Adipose tissue (tissue), 3 donors: ENCODE measurements at regions not wholly inside any gene's neighbourhood (a gene's known extent, or its start where the extent isn't known, plus 50 kb on each side); places are given as distances from the start of the nearest gene placed in this dataset.

ENCODE experiments used
- H3K27ac ChIP-seq: one replicate; pipeline ENCODE4 v1.5.1; 2013; ENCODE audit warnings: low read depth, low read length
- WGBS, 3 donors: extraction: QIAGEN DNeasy Blood & Tissue Kit; methylation state at CpG; one replicate each; pipeline ENCODE4 v1.1.7; 2013; 5-methylcytosine and 5-hydroxymethylcytosine counted together
- donor health status: healthy with polysubstance abuse.
- donor health status: Bipolar disorder and iron deficiency.
- donor health status: healthy.

DNA sequence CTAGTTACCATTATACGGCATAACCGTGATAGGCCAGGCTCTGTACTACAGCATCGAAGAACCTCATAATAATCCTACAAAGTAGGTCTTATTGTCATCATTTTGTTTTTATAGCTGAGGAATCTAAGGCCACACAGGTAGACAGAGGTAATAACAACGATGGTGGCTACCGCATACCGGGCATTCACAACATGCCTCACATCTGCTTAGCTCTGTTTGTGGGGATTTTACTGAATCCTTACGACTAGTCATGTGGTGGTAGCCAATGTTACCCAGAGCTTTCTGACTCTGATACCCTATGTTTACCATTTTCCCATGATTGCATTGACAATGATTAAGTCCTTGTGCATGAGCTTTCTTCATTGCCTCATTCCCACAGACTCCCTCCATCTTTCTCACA is 269.4 kb downstream of the TCF7L2 start:
- H3K27ac ChIP-seq: no peak overlapping the region
- 91 to 95% (median 93%) methylated on average over 7 of the region's 7 CpGs for WGBS, 3 donors

DNA sequence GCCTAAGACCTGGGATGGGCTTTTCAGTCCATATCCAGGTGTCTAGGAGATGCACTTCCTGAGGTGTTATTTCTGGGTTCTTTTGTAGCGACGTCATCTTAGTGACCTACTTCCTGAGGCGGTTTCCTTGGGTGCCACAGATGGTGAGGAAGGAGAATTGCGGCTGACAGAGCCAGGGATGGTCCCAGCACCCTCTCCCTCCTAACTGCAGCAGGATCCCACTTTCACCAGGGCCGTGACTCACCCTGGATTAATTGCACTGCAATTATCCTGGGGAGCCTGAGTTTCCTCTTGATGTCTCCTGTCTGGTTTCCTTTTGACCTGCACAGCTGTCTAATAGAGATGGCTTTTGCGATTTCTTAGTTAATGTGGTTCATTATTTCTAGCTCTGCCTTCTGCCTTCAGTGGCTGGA is 271.7 kb downstream of the TCF7L2 start:
- 30 to 68% (median 42%) methylated on average over 6 of the region's 6 CpGs for WGBS, 3 donors

DNA sequence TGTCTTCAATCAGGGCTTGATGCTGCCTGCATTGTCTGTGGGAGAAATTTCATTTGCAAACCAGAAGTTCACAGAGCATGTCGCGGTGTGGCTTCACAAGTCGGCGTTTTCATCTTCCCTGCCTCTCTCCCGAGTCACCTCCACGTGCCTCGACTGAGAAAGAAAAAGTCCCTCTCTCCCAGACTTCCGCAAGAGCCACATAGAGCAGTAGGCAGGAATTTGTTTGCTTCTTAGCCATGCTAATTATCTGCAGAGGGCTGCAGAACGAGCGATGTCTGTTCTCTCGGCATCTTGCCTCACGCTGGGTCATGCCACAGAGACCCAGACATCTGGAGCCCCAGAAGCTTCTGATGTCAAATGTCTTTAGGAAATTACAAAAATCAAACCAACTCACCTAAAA is 272.2 kb downstream of the TCF7L2 start:
- WGBS, 3 donors: 59 to 76% (median 75%) methylated on average over 12 of the region's 12 CpGs
- no peak overlapping the region for H3K27ac ChIP-seq

More for the DNA sequence above, 271.7 kb downstream of the TCF7L2 start:
- H3K27ac ChIP-seq: no peak overlapping the region

DNA sequence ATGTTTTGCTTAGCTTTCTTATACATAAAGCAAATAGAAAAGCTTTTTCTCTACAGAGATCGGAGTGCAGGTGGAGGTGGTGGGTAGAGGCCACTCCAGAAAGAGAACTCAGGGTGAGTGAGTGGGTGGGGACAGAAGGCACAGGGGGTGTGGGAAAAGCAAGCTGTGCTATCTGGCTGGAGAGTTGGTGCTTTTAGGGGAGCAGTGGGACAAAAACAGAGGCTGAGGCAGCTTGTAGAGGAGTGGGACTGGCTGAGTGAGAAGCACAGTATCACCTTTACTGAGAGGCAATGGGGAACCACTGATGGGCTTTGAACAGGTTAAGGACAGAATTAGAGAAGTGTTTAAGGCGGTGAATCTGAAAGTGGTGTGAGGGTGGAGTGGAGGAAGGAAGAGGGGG is 275.3 kb downstream of the TCF7L2 start:
- 74 to 90% (median 90%) methylated on average over 2 of the region's 2 CpGs for WGBS, 3 donors
- H3K27ac ChIP-seq: no peak overlapping the region

DNA sequence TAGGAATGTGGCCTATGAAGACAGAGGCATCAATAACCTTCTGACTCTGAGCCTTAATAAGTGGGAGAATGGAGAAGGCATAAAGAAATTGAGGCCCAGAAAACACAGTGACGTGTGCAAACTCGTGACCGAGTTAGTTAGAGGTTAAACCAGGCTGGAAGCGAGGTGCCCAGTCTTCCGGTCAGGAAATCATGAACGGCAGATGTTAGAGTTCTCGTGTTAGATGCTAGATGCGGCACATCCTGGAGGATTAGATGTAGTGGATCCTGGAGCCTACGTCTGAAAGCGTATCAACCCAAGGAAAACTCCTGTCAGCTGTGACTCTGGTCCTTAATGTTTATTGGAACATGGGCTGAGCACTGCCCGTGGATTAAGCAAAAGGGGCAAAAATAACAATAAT is 275.9 kb downstream of the TCF7L2 start:
- WGBS, 3 donors: 73 to 90% (median 85%) methylated on average over 11 of the region's 11 CpGs
- no peak overlapping the region for H3K27ac ChIP-seq

DNA sequence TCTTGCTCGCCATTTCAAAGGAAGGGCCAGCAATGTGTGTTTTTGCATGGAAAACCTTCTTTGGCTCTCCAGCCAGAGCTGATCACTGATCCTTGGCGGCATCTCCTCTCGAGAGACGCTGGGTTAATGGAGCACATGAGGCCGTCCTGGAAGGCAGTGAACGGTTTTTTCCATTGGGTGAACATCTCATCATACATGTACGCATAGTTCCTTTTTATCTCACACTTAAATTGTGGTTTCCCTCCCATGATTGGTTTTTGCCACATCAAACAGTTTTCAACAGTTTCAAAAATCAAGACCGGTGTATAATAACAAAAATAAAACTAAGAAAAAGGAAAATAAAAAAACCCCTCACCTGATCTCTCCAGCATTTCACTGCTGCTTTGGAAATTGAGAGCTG is 276.4 kb downstream of the TCF7L2 start:
- WGBS, 3 donors: 56 to 84% (median 60%) methylated on average over 8 of the region's 8 CpGs
- H3K27ac ChIP-seq: no peak overlapping the region

DNA sequence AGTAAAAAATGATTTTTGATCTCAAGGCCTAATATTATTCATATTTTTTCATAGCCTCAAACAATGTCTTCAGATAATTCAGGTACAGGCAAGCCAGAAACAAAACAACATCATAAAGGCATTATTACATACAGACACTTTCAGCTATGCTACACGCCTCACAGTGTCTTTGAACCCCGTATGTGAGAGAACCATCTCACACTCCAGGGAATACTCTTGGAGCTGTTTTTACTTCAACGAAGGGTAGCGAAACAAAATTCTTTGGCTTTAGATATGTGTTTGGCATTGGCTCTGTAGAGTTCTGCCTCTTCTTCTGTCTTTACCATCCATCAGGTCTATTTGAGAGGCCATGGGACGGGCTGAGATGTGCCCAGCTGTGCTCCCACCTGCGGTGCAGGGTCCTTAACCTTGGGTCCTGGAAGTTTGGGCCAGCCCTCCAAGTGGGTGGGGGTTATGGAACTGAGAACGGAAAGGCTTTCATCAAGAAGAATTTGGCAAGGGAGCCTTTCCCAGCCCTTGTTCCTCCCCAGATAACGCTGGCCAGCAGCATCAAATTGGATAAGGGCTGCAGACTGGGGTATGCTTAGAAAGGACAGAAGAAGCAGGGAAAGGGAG is 276.9 kb downstream of the TCF7L2 start:
- 66 to 74% (median 72%) methylated on average over 8 of the region's 8 CpGs for WGBS, 3 donors
- H3K27ac ChIP-seq: no peak overlapping the region

DNA sequence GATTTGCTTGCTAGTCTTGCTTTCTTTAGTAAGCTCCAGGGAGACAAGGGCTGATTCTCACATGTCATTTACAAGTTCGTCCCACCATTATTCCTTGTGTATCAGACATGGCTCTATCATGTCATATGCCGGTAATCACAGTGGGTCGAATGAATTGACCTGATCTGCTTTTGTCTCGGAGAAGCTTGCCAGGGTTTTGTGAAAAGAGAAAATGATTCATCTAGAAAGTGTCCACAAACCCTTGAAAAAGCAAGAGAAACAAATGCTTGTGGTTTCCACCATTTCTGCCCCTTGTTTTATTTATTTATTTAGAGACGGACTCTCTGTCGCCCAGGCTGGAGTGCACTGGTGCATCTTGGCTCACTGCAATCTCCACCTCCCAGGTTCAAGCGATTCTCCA is 278.5 kb downstream of the TCF7L2 start:
- 81 to 92% (median 81%) methylated on average over 7 of the region's 7 CpGs for WGBS, 3 donors
- H3K27ac ChIP-seq: no peak overlapping the region

DNA sequence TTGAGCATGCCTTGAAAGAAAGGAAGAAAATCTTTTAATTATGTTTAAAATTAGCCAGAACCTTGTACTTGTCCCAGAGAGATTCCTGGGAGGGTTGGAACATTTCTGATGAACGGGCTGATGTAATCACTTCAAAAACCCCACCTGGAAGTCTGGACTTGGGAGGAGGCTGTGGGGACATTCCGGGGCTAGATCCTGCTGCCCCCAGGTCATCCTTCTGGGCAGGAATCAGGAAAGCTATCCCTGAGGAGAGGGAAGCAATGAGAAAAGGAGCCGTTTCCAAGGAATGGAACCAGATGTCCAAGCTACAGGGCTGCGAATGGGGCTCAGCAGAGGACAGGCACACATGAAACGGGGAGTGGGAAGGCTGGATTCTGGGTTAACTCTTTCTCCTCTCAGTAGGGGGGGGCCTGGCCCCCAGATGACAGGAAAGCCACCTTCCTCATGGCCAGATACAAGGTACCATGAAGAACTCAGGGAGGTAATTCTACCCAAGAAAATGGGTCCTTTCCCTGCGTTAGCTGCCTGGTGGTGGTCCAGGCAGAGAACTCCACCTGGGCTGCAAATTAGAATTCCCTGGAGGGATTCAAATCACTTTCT is 280.1 kb downstream of the TCF7L2 start:
- no peak overlapping the region for H3K27ac ChIP-seq
- WGBS, 3 donors: 48 to 53% (median 52%) methylated on average over 6 of the region's 6 CpGs

DNA sequence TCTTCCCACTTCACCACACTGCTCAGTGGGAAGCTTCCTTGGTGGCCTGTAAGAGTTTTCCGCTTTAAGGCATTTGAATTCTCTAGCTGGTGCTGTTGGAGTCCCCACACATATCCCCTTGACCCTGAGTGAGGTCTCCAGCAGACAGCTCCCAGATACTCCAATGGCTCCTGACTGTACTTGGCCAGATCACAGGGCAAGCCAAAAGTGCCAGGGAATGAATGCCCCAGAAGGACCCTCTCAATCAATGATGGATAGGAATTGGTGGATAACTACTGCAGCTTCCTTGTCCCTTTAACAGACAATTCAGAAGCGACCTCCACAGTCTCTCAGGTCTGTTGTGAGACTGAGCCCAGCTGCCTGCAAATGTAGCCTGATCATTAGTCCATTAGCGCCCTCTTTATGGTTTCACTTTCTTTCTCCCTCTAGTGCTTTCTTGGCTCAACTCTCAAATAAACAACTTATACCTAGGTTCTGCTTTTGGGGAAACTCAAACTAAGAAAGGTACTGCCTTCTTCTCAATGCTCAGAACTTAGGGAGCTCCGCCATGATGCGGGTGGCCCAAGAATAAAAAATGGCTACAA is 283.0 kb downstream of the TCF7L2 start:
- WGBS, 3 donors: 83% methylated on average over 5 of the region's 5 CpGs
- no peak overlapping the region for H3K27ac ChIP-seq

DNA sequence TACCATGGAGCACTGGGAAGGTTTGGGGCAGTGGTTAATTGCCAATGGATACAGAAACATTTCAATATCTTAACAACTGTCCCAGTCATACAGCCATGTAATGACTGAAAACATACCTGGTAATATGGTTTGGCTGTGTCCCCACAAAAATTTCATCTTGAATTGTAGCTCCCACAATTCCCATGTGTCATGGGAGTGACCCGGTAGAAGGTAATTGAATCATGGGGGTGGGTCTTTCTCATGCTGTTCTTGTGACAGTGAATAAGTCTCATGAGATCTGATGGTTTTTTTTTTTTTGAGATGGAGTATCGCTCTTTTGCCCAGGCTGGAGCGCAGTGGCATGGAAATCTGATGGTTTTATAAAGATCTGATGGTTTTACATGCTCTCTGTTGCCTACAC is 284.4 kb downstream of the TCF7L2 start:
- WGBS, 3 donors: 92 to 96% (median 95%) methylated on average over 3 of the region's 3 CpGs

DNA sequence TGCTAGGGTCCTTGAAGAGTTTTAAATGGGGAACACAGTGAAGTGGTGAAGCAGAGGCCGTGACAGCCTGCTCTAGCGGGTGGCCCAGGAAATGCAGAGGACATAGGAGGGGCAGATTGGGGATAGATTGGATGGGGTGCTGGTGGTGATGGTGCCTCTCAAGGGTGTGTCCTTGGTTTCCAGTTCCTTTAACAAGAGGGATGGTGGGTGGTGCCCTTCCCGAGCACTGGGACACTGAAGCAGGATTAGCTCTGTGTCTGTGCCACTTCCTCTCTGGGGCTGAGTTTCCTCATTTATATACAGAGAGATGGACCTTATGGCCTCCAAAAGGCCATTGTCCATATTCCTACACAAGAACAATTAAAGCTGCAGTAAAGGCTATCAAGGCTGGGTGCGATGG is 285.5 kb downstream of the TCF7L2 start:
- H3K27ac ChIP-seq: no peak overlapping the region
- 84 to 97% (median 84%) methylated on average over 4 of the region's 4 CpGs for WGBS, 3 donors

More for the DNA sequence above, 284.4 kb downstream of the TCF7L2 start:
- H3K27ac ChIP-seq: no peak overlapping the region

DNA sequence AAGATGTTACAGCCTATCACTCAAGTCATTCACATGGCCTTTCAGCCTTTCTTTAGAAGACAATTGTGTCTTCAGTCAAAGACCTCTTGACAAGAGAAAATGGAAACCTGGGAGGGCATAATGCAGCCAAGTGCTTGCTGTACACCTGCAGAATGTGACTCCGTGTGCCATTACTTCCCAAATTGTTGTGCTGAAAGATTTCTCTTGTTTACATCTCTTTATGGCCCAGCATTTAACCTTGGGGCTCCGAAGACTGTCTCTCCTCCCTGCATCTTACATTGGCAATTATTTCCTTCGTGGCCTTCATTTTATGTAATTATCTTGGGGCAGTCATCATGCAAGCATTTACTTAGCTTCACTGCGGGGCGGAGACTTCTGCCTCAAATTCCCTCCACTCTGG is 287.0 kb downstream of the TCF7L2 start:
- WGBS, 3 donors: 89 to 96% (median 94%) methylated on average over 5 of the region's 5 CpGs
- H3K27ac ChIP-seq: no peak overlapping the region

DNA sequence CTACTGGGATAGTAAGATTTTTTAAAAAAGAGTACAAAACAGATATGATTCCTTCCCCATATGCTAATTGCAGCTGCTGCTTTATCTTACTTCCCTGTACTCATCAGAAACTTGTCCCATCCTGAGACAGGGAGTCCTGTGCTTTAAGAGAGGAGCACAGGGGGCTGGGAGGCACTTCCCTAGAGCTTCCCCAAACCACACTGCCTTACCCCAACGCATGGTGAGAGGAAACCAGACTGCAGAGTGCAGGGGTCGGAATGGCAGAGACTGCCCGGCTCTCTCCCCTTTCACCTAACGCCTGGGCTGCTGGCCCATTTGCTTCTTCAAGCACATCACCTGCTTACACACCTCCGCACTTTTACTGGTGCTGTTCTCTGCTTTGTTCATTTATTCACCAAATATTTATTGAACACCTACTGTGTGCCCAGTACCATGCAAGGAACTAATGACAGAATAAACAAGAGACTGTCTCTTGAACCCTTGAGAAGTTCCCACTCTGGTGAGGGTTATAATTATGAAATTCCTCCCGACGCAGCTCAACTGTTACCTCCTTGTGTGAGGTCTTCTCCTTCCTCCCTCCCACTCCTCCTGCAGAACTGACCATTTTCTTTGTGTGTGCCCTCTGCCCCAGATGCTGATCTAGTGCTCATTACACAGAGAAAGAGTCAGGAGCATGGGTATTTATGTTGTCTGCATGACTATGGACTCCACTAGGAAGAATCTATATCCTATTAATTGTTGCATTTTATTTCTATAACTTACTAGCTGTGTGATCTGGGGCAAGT is 289.7 kb downstream of the TCF7L2 start:
- H3K27ac ChIP-seq: no peak overlapping the region
- 57 to 82% (median 58%) methylated on average over 7 of the region's 7 CpGs for WGBS, 3 donors

DNA sequence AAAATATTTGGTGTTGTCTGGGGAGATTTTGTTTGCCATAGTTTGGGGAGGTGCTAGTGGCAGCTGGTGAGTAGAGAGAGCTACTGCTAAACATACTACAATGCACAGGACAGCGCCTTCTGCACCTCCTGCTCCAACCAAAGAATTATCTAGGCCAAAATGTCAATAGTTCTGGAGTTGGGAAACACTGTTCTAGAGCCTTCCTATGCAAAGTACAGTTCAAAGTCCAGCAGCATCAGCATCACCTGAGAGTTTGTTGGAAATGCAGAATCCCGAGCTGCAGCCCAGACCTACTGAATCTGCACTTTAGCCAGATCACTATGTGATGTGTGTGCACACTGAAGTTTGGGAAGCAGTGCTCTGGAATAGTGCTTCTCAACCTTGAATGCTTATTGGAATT is 290.7 kb downstream of the TCF7L2 start:
- no peak overlapping the region for H3K27ac ChIP-seq
- 85 to 93% (median 89%) methylated on average over 2 of the region's 2 CpGs for WGBS, 3 donors

DNA sequence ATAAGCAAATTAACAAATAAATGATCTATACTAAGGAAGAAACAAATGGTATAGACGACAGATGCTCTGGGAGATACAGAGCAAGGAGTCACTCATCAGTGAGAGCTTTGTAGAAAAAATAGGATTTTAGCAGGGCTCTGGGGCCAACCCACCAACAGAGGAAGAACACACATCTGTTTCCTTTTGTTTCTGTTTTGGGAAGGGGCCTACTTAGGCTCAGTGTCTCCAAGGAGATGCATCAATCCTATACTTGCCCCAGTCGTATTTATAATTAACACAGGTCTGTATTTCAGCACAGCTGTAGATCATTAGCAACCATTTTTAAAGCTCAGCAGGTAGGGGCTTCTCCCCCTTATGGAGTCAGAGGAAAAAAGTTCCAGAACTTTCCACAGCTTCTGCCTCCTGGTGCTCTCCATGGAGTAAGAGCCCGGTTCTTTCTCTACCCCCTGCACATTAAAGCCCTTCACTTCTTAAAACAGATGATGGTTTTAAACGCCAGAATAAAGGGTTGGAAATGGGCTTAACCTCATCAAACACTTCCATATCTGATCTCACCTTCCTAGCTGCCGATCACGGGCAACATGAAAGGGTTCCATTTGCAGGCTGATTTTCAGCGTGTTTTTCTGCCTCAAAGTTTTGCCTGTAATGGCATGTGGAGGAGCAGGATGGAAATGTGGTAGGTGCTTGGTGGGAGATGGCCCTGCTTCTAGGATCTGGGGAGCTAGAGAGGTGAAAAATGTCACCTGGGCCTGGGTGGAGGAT is 291.7 kb downstream of the TCF7L2 start:
- 60 to 72% (median 62%) methylated on average over 7 of the region's 7 CpGs for WGBS, 3 donors
- no peak overlapping the region for H3K27ac ChIP-seq

DNA sequence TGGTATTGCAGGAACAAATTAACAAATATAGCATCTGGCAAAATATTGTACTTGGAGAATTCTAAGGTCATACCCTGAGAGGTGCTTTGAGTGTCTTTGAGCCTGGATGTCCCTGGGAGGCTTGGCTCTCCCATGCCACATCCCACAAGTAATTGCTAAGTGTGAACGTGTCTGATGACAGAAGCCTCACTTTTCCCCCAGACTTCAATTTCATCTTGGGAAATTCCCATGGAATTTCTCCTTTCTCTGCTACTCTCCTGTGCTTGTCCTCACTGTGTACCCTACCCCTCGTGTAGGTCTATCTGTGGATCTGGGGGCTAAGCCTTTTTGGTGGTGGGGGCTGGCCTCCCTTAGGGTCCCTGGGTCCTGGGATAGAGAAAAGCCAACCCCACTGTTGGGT is 293.3 kb downstream of the TCF7L2 start:
- no peak overlapping the region for H3K27ac ChIP-seq
- 74 to 98% (median 92%) methylated on average over 2 of the region's 2 CpGs for WGBS, 3 donors

DNA sequence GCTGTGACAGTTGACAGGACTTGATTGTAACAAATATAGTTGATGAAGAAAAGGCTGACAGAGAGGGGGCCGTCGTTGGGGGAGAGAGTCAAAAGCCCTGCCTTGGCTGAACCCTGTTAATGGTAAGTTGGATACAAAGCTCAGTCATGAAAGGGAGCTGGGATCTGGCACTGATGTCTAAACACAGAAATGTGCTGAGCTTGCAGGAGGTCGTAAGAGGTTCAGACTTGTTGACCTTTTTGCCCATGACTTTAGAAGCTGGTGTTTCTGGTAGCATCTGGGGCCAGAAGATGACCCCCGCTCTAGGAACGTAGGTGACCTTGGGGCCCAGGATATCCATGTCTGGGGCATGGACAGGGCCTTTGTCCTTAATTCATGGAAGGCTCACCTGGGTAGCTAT is 294.7 kb downstream of the TCF7L2 start:
- H3K27ac ChIP-seq: no peak overlapping the region
- WGBS, 3 donors: 77 to 82% (median 81%) methylated on average over 5 of the region's 5 CpGs

DNA sequence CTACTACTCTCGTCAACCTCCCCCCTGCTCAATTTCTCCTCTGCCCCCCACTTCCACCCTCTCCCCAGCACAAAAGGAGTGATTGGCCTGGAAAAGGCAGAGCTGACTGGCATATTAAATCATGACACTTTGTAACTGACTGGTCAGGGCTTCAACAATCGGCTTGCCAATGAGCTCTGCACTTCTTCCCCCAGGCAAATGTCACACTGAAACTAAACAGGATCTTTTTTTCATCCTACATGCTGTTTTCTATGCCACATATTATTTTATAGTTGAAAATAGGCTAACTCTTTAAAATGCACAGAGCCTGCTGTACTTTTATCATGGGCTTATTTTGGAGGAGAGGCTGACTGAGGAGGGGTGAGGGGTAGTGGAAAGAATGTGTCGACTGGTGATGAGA is 295.2 kb downstream of the TCF7L2 start:
- no peak overlapping the region for H3K27ac ChIP-seq
- 82 to 91% (median 86%) methylated on average over 3 of the region's 3 CpGs for WGBS, 3 donors
